ENCODE measurements at regions not wholly inside any gene's neighbourhood (a gene's known extent, or its start where the extent isn't known, plus 50 kb on each side); places are given as distances from the start of the nearest gene placed in this dataset.

GRCh38 chr4:62909238-62909637 lies 1500.0 kb downstream of the TECRL start:
- TF ChIP-seq, protein P1, sequence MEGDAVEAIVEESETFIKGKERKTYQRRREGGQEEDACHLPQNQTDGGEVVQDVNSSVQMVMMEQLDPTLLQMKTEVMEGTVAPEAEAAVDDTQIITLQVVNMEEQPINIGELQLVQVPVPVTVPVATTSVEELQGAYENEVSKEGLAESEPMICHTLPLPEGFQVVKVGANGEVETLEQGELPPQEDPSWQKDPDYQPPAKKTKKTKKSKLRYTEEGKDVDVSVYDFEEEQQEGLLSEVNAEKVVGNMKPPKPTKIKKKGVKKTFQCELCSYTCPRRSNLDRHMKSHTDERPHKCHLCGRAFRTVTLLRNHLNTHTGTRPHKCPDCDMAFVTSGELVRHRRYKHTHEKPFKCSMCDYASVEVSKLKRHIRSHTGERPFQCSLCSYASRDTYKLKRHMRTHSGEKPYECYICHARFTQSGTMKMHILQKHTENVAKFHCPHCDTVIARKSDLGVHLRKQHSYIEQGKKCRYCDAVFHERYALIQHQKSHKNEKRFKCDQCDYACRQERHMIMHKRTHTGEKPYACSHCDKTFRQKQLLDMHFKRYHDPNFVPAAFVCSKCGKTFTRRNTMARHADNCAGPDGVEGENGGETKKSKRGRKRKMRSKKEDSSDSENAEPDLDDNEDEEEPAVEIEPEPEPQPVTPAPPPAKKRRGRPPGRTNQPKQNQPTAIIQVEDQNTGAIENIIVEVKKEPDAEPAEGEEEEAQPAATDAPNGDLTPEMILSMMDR (IDR thresholded peaks at IDR 0.05), result no peak
- TF ChIP-seq POLR2A (IDR thresholded peaks at IDR 0.05), result no peak

Measured in Peyer's patch (tissue), 4 donors.